GM12878 (cell line): ENCODE measurements at regions not wholly inside any gene's neighbourhood (a gene's known extent, or its start where the extent isn't known, plus 50 kb on each side); places are given as distances from the start of the nearest gene placed in this dataset.

Experiments
- ATAC-seq: fragments of 200-7000 bp; cut with Tn5 transposase; 3 replicates; pipeline ENCODE4 v1.9.1; 2020; ENCODE audit warnings: mild to moderate bottlenecking, moderate library complexity
- BruUV-seq: library from RNA; stranded (reverse); fragments of 400-500 nt; replicated peaks from 2 replicates; lab custom pipeline; 2021; lab: Mats Ljungman, UMichigan
- CTCF ChIA-PET: fragments of 300-600 bp; sonication (Branson Sonifier 250); formaldehyde crosslinking; extraction: SDS; loops from one replicate; lab custom pipeline; 2021; ENCODE audit warnings: inconsistent platforms; lab: Yijun Ruan, JAX
- POLR2A ChIA-PET: fragments of 350-600 bp; formaldehyde crosslinking; extraction: SDS; loops from one replicate; lab custom pipeline; 2021; ENCODE audit warnings: inconsistent platforms; lab: Charles Lee
- RAD21 ChIA-PET: fragments of 300-600 bp; sonication (Branson Sonifier 250); formaldehyde crosslinking; loops from one replicate; lab custom pipeline; 2023; ENCODE audit warnings: antibody characterized with exemption; ENCODE audit not compliant: unreplicated experiment; lab: Charles Lee
- SMC1A ChIA-PET: fragments of 300-600 bp; sonication (Branson Sonifier 250); formaldehyde crosslinking; loops from one replicate; lab custom pipeline; 2023; ENCODE audit not compliant: unreplicated experiment, uncharacterized antibody; lab: Charles Lee
- DNase-seq: peaks from one replicate; pipeline ENCODE4 v3.0.0-alpha.2; 2011; ENCODE audit warnings: low read depth, low spot score
- FAIRE-seq: peaks from 3 replicates; lab custom pipeline; 2011; peaks lifted over from hg19 to GRCh38; lab: Jason Lieb, UNC
- H2AFZ ChIP-seq: 2 replicates; pipeline ENCODE4 v1.6.0; 2011; ENCODE audit warnings: low read depth, low read length, control low read depth; ENCODE audit not compliant: control insufficient read depth
- H3K27ac ChIP-seq: 2 replicates; pipeline ENCODE4 v1.5.1; 2011; ENCODE audit warnings: control low read depth; ENCODE audit not compliant: control insufficient read depth, insufficient read depth
- H3K27me3 ChIP-seq, 2 experiments: replicated peaks in 1 of 2; 2 replicates each; pipeline versions ENCODE4 v1.6.0 to v1.6.1; 2011; ENCODE audit warnings: low read length in 1 of 2; ENCODE audit not compliant: control insufficient read depth in 2 of 2, insufficient read depth in 2 of 2
- H3K36me3 ChIP-seq, 2 experiments: 2 replicates each; pipeline ENCODE4 v1.5.1; 2011; ENCODE audit warnings: low read length in 1 of 2; ENCODE audit not compliant: control insufficient read depth in 2 of 2, insufficient read depth in 2 of 2
- H3K4me1 ChIP-seq: 2 replicates; pipeline ENCODE4 v1.6.1; 2011; ENCODE audit warnings: mild to moderate bottlenecking, low read length, moderate library complexity, mixed read lengths; ENCODE audit not compliant: control insufficient read depth, insufficient read depth
- H3K4me2 ChIP-seq: 2 replicates; pipeline ENCODE4 v1.6.0; 2011; ENCODE audit warnings: control low read depth; ENCODE audit not compliant: control insufficient read depth, insufficient read depth
- H3K4me3 ChIP-seq: fragments of 200-600 bp; sonication (generic); 2 replicates; pipeline ENCODE4 v1.5.1; 2016
- H3K79me2 ChIP-seq: 2 replicates; pipeline ENCODE4 v1.6.0; 2011; ENCODE audit warnings: low read length; ENCODE audit not compliant: control insufficient read depth, insufficient read depth
- H3K9ac ChIP-seq: 2 replicates; pipeline ENCODE4 v1.8.0; 2011; ENCODE audit warnings: low read length, control low read depth, mixed read lengths; ENCODE audit not compliant: control insufficient read depth, insufficient read depth
- H3K9me3 ChIP-seq: replicated peaks from 3 replicates; pipeline ENCODE4 v1.5.1; 2011; ENCODE audit warnings: mild to moderate bottlenecking, low read length; ENCODE audit not compliant: control insufficient read depth, insufficient read depth
- H4K20me1 ChIP-seq: 2 replicates; pipeline ENCODE4 v1.6.0; 2011; ENCODE audit not compliant: control insufficient read depth, insufficient read depth
- EP300 ChIP-seq, 2 experiments: fragments of 150-350 bp in 1 of 2; IDR thresholded peaks; 2 replicates each; pipeline ENCODE4 v1.6.1; 2011 to 2012; ENCODE audit warnings: low read depth in 2 of 2, low read length in 2 of 2, borderline replicate concordance in 1 of 2, improper control_type of control experiment in 1 of 2, inconsistent platforms in 1 of 2; ENCODE audit not compliant: control insufficient read depth in 1 of 2
- MEF2B ChIP-seq: fragments of 450-650 bp; IDR thresholded peaks from 2 replicates; pipeline ENCODE4 v1.6.1; 2018; ENCODE audit warnings: mild to moderate bottlenecking, moderate library complexity; ENCODE audit not compliant: partially characterized antibody, poor library complexity, severe bottlenecking
- NFIC ChIP-seq: IDR thresholded peaks from 2 replicates; pipeline ENCODE4 v1.6.1; 2012; ENCODE audit warnings: low read depth, mild to moderate bottlenecking, inconsistent platforms, low read length, moderate library complexity
- RAD21 ChIP-seq: IDR thresholded peaks from 2 replicates; pipeline ENCODE4 v1.6.1; 2011; ENCODE audit warnings: mild to moderate bottlenecking, low read depth, low read length, moderate library complexity; ENCODE audit not compliant: insufficient read depth
- SMC3 ChIP-seq: IDR thresholded peaks from 2 replicates; pipeline ENCODE4 v1.6.1; 2011; ENCODE audit warnings: low read length, improper control_type of control experiment, borderline replicate concordance
- YBX1 ChIP-seq: fragments of 450-650 bp; IDR thresholded peaks from 2 replicates; pipeline ENCODE4 v1.6.1; 2016; ENCODE audit warnings: antibody characterized with exemption
- WGBS: methylation state at CpG from one replicate; pipeline ENCODE4 v1.1.6; 2016; ENCODE audit warnings: low lambda C conversion rate; ENCODE audit not compliant: insufficient replicate concordance, insufficient coverage; ENCODE audit errors: missing lambda C conversion rate; 5-methylcytosine and 5-hydroxymethylcytosine counted together
- in situ Hi-C: fragments of 300-500 bp; cut with MboI; formaldehyde crosslinking; loops from 9 replicates; pipeline ENCODE4 v1.14.3; 2018; ENCODE audit warnings: mixed read lengths
- intact Hi-C: fragments of 100-400 bp; cut with micrococcal nuclease; formaldehyde crosslinking; loops from one replicate; pipeline ENCODE4 v1.14.2; 2022; ENCODE audit not compliant: unreplicated experiment
- TF ChIP-seq, protein P1 (sequence below), 3 experiments: IDR thresholded peaks in 2 of 3; conservative IDR thresholded peaks in 1 of 3; 2 replicates each; pipeline ENCODE4 v1.5.1; 2011; ENCODE audit warnings: low read depth in 3 of 3, low read length in 3 of 3, mild to moderate bottlenecking in 3 of 3, control low read depth in 2 of 3, moderate library complexity in 2 of 3, inconsistent platforms in 1 of 3, mixed read lengths in 1 of 3; ENCODE audit not compliant: control insufficient read depth in 2 of 3, insufficient read depth in 1 of 3; ENCODE audit errors: extremely low read depth in 1 of 3
- TF ChIP-seq, protein P2 (sequence below): fragments of 450-650 bp; IDR thresholded peaks from 2 replicates; pipeline ENCODE4 v1.6.1; 2017; ENCODE audit warnings: mild to moderate bottlenecking, moderate library complexity

DNA sequence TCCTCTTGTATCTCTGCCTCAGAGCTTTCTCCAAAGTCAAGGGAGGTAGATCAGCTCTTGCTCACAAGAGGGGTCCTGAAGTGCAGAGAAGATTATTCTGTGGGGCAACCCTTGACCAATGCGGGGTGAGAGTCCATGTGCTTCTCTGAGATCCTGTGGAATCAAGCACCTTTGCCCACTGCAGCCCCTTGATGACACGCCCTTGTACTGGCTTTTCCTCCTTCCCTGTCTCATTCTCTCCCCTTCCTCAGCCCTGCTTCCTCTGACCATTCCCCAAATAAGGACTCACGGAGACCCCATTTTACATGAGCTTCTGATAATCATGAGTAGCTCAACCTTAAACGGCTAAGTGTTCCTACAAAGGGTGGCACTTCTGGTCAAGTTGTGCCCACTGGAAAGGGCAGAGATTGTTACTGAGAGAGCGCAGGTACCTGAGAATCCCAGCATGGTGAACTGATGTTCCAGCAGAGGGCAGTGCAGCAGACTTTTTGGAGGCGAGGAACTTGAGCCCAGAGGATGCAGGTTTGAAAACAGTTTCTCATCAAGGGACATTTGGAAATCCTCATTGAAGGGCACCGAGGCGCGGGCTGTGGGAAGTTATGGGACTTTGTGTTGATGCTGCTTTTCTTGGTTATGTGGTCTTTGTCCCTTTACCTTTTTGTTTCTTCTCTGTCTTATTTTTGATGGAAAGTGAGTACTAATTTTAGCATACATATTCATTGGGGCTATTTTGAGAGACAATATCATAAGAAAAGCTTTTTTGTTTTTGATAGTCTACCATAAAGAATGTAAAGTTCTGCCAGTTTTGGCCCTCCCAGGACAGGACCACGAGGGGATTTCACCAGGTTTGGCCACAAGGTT, 201.3 kb downstream of the RBM46 start:
- intact Hi-C loops: loop anchor here (1.0 to 5.0 kb wide), 3 partner anchors 372 to 805 kb away; no protein-coding TSS in a partner anchor
- no peaks in the 10 kb centered on the region for H4K20me1 ChIP-seq
- no peak overlapping the region for H3K4me3 ChIP-seq
- no peaks in the 10 kb centered on the region for H3K27me3 ChIP-seq
- H3K4me1 ChIP-seq: no peaks in the 10 kb centered on the region
- H2AFZ ChIP-seq: no peak overlapping the region
- H3K9ac ChIP-seq: no peak overlapping the region
- H3K27ac ChIP-seq: no peak overlapping the region
- no peak for TF ChIP-seq EP300 (IDR thresholded peaks at IDR 0.05; ENCODE audit: borderline replicate concordance in 1 of 2, control insufficient read depth in 1 of 2, low read depth in 2 of 2, low read length in 2 of 2)
- TF ChIP-seq RAD21: peak; percentile 71
- TF ChIP-seq, protein P1, sequence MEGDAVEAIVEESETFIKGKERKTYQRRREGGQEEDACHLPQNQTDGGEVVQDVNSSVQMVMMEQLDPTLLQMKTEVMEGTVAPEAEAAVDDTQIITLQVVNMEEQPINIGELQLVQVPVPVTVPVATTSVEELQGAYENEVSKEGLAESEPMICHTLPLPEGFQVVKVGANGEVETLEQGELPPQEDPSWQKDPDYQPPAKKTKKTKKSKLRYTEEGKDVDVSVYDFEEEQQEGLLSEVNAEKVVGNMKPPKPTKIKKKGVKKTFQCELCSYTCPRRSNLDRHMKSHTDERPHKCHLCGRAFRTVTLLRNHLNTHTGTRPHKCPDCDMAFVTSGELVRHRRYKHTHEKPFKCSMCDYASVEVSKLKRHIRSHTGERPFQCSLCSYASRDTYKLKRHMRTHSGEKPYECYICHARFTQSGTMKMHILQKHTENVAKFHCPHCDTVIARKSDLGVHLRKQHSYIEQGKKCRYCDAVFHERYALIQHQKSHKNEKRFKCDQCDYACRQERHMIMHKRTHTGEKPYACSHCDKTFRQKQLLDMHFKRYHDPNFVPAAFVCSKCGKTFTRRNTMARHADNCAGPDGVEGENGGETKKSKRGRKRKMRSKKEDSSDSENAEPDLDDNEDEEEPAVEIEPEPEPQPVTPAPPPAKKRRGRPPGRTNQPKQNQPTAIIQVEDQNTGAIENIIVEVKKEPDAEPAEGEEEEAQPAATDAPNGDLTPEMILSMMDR (IDR thresholded peaks at IDR 0.05 in 2 of 3, conservative IDR thresholded peaks at IDR 0.05 in 1 of 3; ENCODE audit: control insufficient read depth in 2 of 3, extremely low read depth in 1 of 3, insufficient read depth in 1 of 3, low read depth in 3 of 3, low read length in 3 of 3): peak; percentile 72 to 73 (median 72)
- peak; percentile 85 for TF ChIP-seq SMC3
- no peak for TF ChIP-seq NFIC
- no peak for TF ChIP-seq YBX1
- TF ChIP-seq, protein P2, sequence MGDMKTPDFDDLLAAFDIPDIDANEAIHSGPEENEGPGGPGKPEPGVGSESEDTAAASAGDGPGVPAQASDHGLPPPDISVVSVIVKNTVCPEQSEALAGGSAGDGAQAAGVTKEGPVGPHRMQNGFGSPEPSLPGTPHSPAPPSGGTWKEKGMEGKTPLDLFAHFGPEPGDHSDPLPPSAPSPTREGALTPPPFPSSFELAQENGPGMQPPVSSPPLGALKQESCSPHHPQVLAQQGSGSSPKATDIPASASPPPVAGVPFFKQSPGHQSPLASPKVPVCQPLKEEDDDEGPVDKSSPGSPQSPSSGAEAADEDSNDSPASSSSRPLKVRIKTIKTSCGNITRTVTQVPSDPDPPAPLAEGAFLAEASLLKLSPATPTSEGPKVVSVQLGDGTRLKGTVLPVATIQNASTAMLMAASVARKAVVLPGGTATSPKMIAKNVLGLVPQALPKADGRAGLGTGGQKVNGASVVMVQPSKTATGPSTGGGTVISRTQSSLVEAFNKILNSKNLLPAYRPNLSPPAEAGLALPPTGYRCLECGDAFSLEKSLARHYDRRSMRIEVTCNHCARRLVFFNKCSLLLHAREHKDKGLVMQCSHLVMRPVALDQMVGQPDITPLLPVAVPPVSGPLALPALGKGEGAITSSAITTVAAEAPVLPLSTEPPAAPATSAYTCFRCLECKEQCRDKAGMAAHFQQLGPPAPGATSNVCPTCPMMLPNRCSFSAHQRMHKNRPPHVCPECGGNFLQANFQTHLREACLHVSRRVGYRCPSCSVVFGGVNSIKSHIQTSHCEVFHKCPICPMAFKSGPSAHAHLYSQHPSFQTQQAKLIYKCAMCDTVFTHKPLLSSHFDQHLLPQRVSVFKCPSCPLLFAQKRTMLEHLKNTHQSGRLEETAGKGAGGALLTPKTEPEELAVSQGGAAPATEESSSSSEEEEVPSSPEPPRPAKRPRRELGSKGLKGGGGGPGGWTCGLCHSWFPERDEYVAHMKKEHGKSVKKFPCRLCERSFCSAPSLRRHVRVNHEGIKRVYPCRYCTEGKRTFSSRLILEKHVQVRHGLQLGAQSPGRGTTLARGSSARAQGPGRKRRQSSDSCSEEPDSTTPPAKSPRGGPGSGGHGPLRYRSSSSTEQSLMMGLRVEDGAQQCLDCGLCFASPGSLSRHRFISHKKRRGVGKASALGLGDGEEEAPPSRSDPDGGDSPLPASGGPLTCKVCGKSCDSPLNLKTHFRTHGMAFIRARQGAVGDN: no peak
- no peak for TF ChIP-seq MEF2B
- H3K4me2 ChIP-seq: no peak overlapping the region
- ChIA-PET POLR2A (no interaction called here), CTCF (interaction anchor here (0.6 to 1.6 kb wide), 11 partner anchors 11 to 971 kb away, joined by 3 to 5 read pairs (median 4); partner anchors contain the start of gene CTSO), RAD21 (interaction anchor here (0.8 kb wide), 1 partner anchor 372 kb away, joined by 3 read pairs; no protein-coding TSS in a partner anchor), SMC1A (interaction anchor here (0.6 to 2.7 kb wide), 6 partner anchors 15 to 389 kb away, joined by 3 to 10 read pairs (median 3); no protein-coding TSS in a partner anchor)
- BruUV-seq: no TSS peak
- peak; percentile 86 for ATAC-seq
- DNase-seq: peak; percentile 15
- 9% methylated on average over 10 of the region's 10 CpGs for WGBS
- no peaks in the 10 kb centered on the region for H3K79me2 ChIP-seq
- no peaks in the 10 kb centered on the region for H3K36me3 ChIP-seq
- peak; percentile 85 for FAIRE-seq
- no peaks in the 10 kb centered on the region for H3K9me3 ChIP-seq
- in situ Hi-C loops: loop anchor here (5.0 to 25.0 kb wide), 2 partner anchors 390 to 805 kb away; no protein-coding TSS in a partner anchor
